PFSK-1 (cell line): ENCODE measurements at regions not wholly inside any gene's neighbourhood (a gene's known extent, or its start where the extent isn't known, plus 50 kb on each side); places are given as distances from the start of the nearest gene placed in this dataset.

Source experiments
- FOXP2 ChIP-seq: optimal IDR thresholded peaks from 2 replicates; pipeline ENCODE3; 2011; ENCODE audit warnings: borderline replicate concordance, control low read depth, inconsistent platforms; ENCODE audit not compliant: insufficient read depth; ENCODE audit errors: extremely low read length, extremely low read depth
- POLR2AphosphoS5 ChIP-seq: IDR thresholded peaks from 2 replicates; pipeline ENCODE4 v1.6.1; 2012; ENCODE audit warnings: low read depth, mild to moderate bottlenecking, control low read depth, low read length, moderate library complexity
- REST ChIP-seq, 2 experiments: IDR thresholded peaks; 2 replicates each; pipeline versions ENCODE4 v1.6.1 to v1.8.0; 2011 to 2012; ENCODE audit warnings: low read depth in 2 of 2, low read length in 2 of 2, control low read depth in 1 of 2, inconsistent platforms in 1 of 2, mild to moderate bottlenecking in 1 of 2, moderate library complexity in 1 of 2; ENCODE audit not compliant: insufficient read depth in 1 of 2
- SIN3A ChIP-seq: IDR thresholded peaks from 2 replicates; pipeline ENCODE4 v1.6.1; 2012; ENCODE audit warnings: mild to moderate bottlenecking, low read length, moderate library complexity, borderline replicate concordance; ENCODE audit not compliant: insufficient read depth
- TAF1 ChIP-seq: IDR thresholded peaks from 2 replicates; pipeline ENCODE4 v1.6.1; 2012; ENCODE audit warnings: low read length, control low read depth, borderline replicate concordance; ENCODE audit not compliant: insufficient read depth

GRCh38 chr5:26416911-26417310, 621.5 kb downstream of the CDH9 start:
- TF ChIP-seq POLR2AphosphoS5 = no peak
- no peak for TF ChIP-seq REST (IDR thresholded peaks at IDR 0.05; ENCODE audit: insufficient read depth in 1 of 2, low read depth in 2 of 2, low read length in 2 of 2)
- no peak for TF ChIP-seq FOXP2
- no peak for TF ChIP-seq SIN3A
- TF ChIP-seq TAF1 = no peak

- TF ChIP-seq REST (IDR thresholded peaks at IDR 0.05; ENCODE audit: insufficient read depth in 1 of 2, low read depth in 2 of 2, low read length in 2 of 2) (no peak), TAF1 (no peak), POLR2AphosphoS5 (no peak)
Measured at GRCh38 chr5:26415987-26416779, 622.2 kb downstream of the CDH9 start.

GRCh38 chr5:26390608-26391007, 647.8 kb downstream of the CDH9 start:
- TF ChIP-seq POLR2AphosphoS5 = no peak
- no peak for TF ChIP-seq TAF1

- TF ChIP-seq REST (IDR thresholded peaks at IDR 0.05; ENCODE audit: insufficient read depth in 1 of 2, low read depth in 2 of 2, low read length in 2 of 2) (no peak), SIN3A (no peak), TAF1 (no peak), FOXP2 (no peak), POLR2AphosphoS5 (no peak)
Measured at GRCh38 chr5:26388976-26389375, 649.4 kb downstream of the CDH9 start.

- no peak for TF ChIP-seq SIN3A
- TF ChIP-seq TAF1 = no peak
- no peak for TF ChIP-seq POLR2AphosphoS5
- TF ChIP-seq FOXP2 = no peak
- TF ChIP-seq REST (IDR thresholded peaks at IDR 0.05; ENCODE audit: insufficient read depth in 1 of 2, low read depth in 2 of 2, low read length in 2 of 2) = no peak
Measured at GRCh38 chr5:26386532-26386931, 651.9 kb downstream of the CDH9 start.
